AG04450 (cell line): ENCODE measurements at regions not wholly inside any gene's neighbourhood (a gene's known extent, or its start where the extent isn't known, plus 50 kb on each side); places are given as distances from the start of the nearest gene placed in this dataset.

Source experiments
- CTCF ChIA-PET: fragments of 300-600, 350-600 bp; formaldehyde crosslinking; extraction: SDS; loops from one replicate; lab custom pipeline; 2022; ENCODE audit warnings: antibody characterized with exemption, inconsistent platforms; lab: Charles Lee
- POLR2A ChIA-PET: fragments of 350-600 bp; formaldehyde crosslinking; extraction: SDS; loops from one replicate; lab custom pipeline; 2021; ENCODE audit warnings: antibody characterized with exemption, inconsistent platforms; lab: Yijun Ruan, JAX
- DNase-seq: peaks from one replicate; pipeline ENCODE4 v3.0.0-alpha.2; 2011; ENCODE audit warnings: low read depth, low spot score
- H3K27ac ChIP-seq: one replicate; pipeline ENCODE4 v1.5.1; 2012; ENCODE audit warnings: low read depth, low read length, control low read depth
- H3K27me3 ChIP-seq: one replicate; pipeline ENCODE4 v1.6.0; 2012; ENCODE audit warnings: low read length; ENCODE audit not compliant: control insufficient read depth, insufficient read depth
- H3K4me3 ChIP-seq: 2 replicates; pipeline ENCODE4 v1.5.1; 2011; ENCODE audit warnings: mild to moderate bottlenecking, low read depth, low read length, control low read depth
- H3K9me3 ChIP-seq: 2 replicates; pipeline ENCODE4 v1.5.1; 2012; ENCODE audit warnings: low read length; ENCODE audit not compliant: control insufficient read depth, insufficient read depth
- TF ChIP-seq, protein P1 (sequence below): IDR thresholded peaks from 2 replicates; pipeline ENCODE4 v1.5.1; 2011; ENCODE audit warnings: low read depth, low read length, control low read depth, inconsistent platforms

DNA sequence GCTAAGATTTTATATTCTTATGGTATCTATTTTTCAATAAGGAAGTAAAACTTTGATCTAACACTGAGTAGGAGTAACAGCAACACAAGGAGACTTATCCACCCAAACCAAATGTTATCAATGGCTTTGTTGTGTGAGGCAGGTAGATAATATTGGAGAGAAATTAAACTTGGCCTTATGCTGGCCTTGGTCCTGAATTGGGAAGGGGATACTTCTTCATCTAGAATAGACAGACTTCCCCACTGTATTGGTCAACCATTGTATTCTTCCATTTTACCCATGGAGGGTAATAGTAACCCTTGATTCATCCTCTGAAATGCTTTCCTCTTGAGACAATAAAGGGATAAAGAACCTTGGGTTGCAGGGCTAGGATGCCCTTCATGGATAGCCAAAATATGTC, 76.3 kb upstream of the ANKFN1 start:
- DNase-seq: no peak
- Histone ChIP-seq H3K4me3 (no peak overlapping the region), H3K27me3 (no peaks in the 10 kb centered on the region), H3K27ac (no peak overlapping the region), H3K9me3 (no peaks in the 10 kb centered on the region)
- TF ChIP-seq, protein P1, sequence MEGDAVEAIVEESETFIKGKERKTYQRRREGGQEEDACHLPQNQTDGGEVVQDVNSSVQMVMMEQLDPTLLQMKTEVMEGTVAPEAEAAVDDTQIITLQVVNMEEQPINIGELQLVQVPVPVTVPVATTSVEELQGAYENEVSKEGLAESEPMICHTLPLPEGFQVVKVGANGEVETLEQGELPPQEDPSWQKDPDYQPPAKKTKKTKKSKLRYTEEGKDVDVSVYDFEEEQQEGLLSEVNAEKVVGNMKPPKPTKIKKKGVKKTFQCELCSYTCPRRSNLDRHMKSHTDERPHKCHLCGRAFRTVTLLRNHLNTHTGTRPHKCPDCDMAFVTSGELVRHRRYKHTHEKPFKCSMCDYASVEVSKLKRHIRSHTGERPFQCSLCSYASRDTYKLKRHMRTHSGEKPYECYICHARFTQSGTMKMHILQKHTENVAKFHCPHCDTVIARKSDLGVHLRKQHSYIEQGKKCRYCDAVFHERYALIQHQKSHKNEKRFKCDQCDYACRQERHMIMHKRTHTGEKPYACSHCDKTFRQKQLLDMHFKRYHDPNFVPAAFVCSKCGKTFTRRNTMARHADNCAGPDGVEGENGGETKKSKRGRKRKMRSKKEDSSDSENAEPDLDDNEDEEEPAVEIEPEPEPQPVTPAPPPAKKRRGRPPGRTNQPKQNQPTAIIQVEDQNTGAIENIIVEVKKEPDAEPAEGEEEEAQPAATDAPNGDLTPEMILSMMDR: no peak
- ChIA-PET POLR2A (no interaction called here), CTCF (no interaction called here)

DNA sequence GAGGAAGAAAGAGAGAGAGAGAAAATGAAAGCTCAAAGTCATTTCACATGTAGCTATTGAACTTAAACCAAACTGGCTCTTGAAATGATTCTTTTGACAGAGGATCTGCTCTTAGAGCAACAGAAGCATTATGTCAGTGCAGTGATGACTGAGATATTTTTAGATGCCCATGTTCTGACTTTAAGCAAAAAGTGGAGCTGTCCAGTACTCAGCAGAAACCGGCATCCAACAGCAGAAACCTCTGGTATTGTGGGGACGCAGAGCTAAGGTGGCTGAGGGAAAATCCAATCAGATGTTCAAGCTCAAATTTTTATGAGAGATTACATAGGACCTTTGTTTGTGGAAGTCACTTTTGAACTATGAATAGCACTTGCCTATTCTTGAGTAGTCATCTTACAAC, 69.8 kb upstream of the ANKFN1 start:
- Histone ChIP-seq H3K4me3 (no peak overlapping the region), H3K27me3 (no peaks in the 10 kb centered on the region), H3K9me3 (no peaks in the 10 kb centered on the region), H3K27ac (no peak overlapping the region)
- no peak for DNase-seq
- POLR2A ChIA-PET: no interaction called here
- CTCF ChIA-PET: no interaction called here
- TF ChIP-seq, protein P1: no peak

DNA sequence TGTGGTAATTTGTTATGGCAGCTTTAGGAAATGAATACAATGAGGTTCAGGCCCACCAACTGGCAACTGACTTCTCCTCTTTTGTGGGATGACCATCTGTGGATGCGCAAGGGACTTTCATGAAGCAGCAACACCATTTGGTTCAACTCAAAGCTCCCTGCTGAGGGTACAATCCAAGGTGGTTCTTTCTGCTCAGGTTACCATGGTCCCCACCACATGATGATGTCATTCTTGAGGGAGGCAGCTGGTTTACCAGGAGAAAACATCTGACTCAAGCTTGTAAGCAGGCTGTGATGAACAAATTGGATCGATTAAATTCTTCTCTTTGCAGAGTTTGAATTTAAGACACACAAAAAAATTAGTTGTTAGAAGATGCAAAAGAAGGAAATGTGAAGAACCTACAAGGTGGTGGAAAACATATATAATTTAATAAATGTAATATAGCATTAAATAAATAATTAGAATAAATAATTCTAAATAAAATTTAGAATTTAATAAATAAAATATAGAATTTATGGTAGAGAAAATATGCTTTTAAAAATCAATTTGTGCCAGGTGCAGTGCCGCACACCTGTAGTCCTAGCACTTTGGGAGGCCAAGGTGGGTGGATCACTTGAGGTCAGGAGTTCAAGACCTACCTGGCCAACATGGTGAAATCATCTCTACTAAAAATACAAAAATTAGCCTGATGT, 67.6 kb upstream of the ANKFN1 start:
- DNase-seq: no peak
- CTCF ChIA-PET: no interaction called here
- TF ChIP-seq, protein P1: no peak
- Histone ChIP-seq H3K4me3 (no peak overlapping the region), H3K27me3 (peaks cover 2% of the 10 kb centered on the region), H3K27ac (no peak overlapping the region), H3K9me3 (no peaks in the 10 kb centered on the region)
- POLR2A ChIA-PET: no interaction called here

DNA sequence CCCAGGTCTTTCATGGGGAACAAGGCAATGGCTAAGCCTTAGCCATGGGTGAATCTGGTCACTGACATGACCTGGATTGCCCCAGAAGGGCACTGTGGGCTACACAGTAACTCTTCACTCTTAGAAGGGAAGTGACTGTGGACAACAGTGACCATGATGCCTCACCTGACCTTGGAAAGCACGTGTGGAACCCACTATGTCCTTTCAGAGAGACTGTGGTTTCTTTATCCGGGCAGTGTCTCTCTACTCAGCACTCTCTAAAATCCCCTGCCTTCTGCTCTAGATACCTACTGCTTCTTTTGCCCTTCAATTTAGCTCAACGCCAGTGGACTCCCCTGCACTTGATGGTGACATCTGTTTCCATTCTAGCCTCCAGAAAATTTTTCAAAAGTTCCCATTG, 66.1 kb upstream of the ANKFN1 start:
- Histone ChIP-seq H3K27me3 (peaks cover 2% of the 10 kb centered on the region), H3K9me3 (no peaks in the 10 kb centered on the region), H3K27ac (no peak overlapping the region), H3K4me3 (no peak overlapping the region)
- ChIA-PET CTCF (no interaction called here), POLR2A (no interaction called here)
- TF ChIP-seq, protein P1: no peak
- DNase-seq: no peak

DNA sequence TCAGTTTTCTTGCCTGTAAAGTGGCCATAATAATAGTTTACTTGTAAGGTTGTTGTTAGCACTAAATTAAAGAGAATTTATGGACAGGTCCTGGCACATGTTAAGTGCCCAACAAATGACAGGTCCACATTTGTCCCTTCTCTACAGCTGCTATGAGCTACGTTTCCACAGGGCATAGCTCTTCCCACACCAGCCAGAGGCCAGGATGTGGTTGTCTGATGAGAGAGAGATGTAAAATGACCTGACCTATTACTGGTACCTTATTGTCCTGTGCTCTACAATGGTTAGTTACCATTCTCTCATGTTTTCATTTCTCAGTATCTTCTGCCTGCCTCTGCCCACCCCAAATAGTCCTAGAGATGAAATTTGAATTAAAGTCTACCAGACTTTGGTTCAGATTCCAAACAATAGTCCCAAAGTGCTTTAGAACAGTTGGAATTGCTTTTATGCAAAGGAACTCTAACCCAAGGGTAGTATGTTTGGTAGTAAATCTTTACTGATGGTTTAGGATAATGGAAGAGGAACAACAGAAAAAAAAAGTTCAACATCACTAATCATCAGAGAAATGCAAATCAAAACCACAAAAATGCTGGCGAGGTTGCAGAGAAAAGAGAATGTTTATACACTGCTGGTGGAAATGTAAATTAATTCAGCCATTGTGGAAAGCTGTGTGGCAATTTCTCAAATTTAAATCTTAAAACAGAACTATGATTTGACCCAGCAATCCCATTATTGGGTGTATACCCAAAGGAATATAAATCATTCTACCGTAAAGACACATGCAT, 57.1 kb upstream of the ANKFN1 start:
- no peak overlapping the region for H3K27ac ChIP-seq
- POLR2A ChIA-PET: no interaction called here
- no peaks in the 10 kb centered on the region for H3K9me3 ChIP-seq
- CTCF ChIA-PET: interaction anchor here (1.4 kb wide), 1 partner anchor 15 kb away, joined by 3 read pairs; no protein-coding TSS in a partner anchor
- no peak overlapping the region for H3K4me3 ChIP-seq
- TF ChIP-seq, protein P1: no peak
- DNase-seq: no peak
- H3K27me3 ChIP-seq: no peaks in the 10 kb centered on the region
